Tibial artery (tissue), 4 donors: ENCODE measurements at regions not wholly inside any gene's neighbourhood (a gene's known extent, or its start where the extent isn't known, plus 50 kb on each side); places are given as distances from the start of the nearest gene placed in this dataset.

ENCODE experiments used
- DNase-seq, 2 donors: peaks; one replicate each; pipeline ENCODE4 v3.0.0-alpha.2; 2019
- H3K27ac ChIP-seq, 2 donors: fragments of 200-600 bp; sonication (generic) in 1 of 2; 1 replicate in 1 of 2; 2 replicates in 1 of 2; pipeline ENCODE4 v1.5.1; 2018 to 2019; ENCODE audit warnings: mild to moderate bottlenecking in 1 of 2
- H3K27me3 ChIP-seq, 2 donors: fragments of 200-600 bp; sonication (generic) in 1 of 2; one replicate each; pipeline versions ENCODE4 v1.5.1 to v1.6.0; 2016 to 2019
- H3K36me3 ChIP-seq, 3 donors: fragments of 200-600 bp; sonication (generic) in 2 of 3; one replicate each; pipeline ENCODE4 v1.5.1; 2016 to 2019; ENCODE audit warnings: mild to moderate bottlenecking in 2 of 3
- H3K4me1 ChIP-seq, 4 donors: fragments of 200-600 bp; sonication (generic) in 2 of 4; 1 replicate in 3 of 4; 2 replicates in 1 of 4; pipeline ENCODE4 v1.5.1; 2016 to 2019
- H3K4me3 ChIP-seq, 2 donors: fragments of 200-600 bp; sonication (generic) in 1 of 2; 1 replicate in 1 of 2; 2 replicates in 1 of 2; pipeline ENCODE4 v1.5.1; 2018 to 2019; ENCODE audit warnings: mild to moderate bottlenecking in 2 of 2
- H3K9me3 ChIP-seq, 3 donors: fragments of 200-600 bp; sonication (generic) in 1 of 3; one replicate each; pipeline ENCODE4 v1.5.1; 2016 to 2019
- CTCF ChIP-seq, 2 experiments: fragments of 200-600 bp in 1 of 2; fragments of 450-650 bp in 1 of 2; IDR thresholded peaks; one replicate each; pipeline ENCODE4 v1.5.1; 2017 to 2019; ENCODE audit warnings: antibody characterized with exemption in 2 of 2, mild to moderate bottlenecking in 1 of 2, moderate library complexity in 1 of 2
- intact Hi-C: fragments of 100-400 bp; cut with DNase I; formaldehyde crosslinking; loops from one replicate; pipeline ENCODE4 v1.15.0; 2023; ENCODE audit warnings: low total_unique reads

GRCh38 chr3:154540950-154541604 is 111.1 kb upstream of the GPR149 start:
- H3K27me3 ChIP-seq = no peaks in the 10 kb centered on the region
- H3K9me3 ChIP-seq = no peaks in the 10 kb centered on the region
- no peak for TF ChIP-seq CTCF (IDR thresholded peaks at IDR 0.05)
- intact Hi-C loops = no loop called here
- H3K4me1 ChIP-seq = no peaks in the 10 kb centered on the region
- no peak for DNase-seq
- H3K27ac ChIP-seq = no peak overlapping the region
- H3K36me3 ChIP-seq = no peaks in the 10 kb centered on the region
- H3K4me3 ChIP-seq = no peak overlapping the region

- intact Hi-C loops = no loop called here
- TF ChIP-seq CTCF (IDR thresholded peaks at IDR 0.05) = no peak
- H3K36me3 ChIP-seq = no peaks in the 10 kb centered on the region
- no peaks in the 10 kb centered on the region for H3K27me3 ChIP-seq
- no peak for DNase-seq
- no peaks in the 10 kb centered on the region for H3K4me1 ChIP-seq
- H3K9me3 ChIP-seq = no peaks in the 10 kb centered on the region
- no peak overlapping the region for H3K4me3 ChIP-seq
- no peak overlapping the region for H3K27ac ChIP-seq
Measured at GRCh38 chr3:154538566-154539360, 108.8 kb upstream of the GPR149 start.

DNA sequence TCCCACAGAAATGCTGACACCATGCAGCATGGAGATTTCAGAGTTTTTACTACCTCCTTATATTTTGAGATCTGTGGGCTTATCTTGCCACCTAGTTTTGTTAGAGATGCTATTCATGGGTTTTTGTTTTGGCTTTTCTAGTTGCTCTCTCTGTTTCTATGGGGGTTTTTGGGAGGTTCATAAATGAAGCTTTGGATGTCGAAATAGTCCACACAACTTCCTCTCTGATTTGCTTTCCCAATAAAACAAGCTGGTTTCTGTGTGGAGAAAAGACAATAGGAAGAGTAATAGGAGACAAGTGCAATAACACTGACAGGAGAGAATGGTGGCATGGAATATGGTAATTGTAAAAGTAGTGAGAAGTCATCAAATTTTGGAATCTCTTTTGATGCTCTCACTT is 106.8 kb upstream of the GPR149 start:
- Histone ChIP-seq H3K36me3 (no peaks in the 10 kb centered on the region), H3K27ac (no peak overlapping the region), H3K4me1 (no peaks in the 10 kb centered on the region), H3K9me3 (no peaks in the 10 kb centered on the region), H3K4me3 (no peak overlapping the region), H3K27me3 (no peaks in the 10 kb centered on the region)
- TF ChIP-seq CTCF (IDR thresholded peaks at IDR 0.05) = no peak
- intact Hi-C loops = no loop called here
- no peak for DNase-seq

DNA sequence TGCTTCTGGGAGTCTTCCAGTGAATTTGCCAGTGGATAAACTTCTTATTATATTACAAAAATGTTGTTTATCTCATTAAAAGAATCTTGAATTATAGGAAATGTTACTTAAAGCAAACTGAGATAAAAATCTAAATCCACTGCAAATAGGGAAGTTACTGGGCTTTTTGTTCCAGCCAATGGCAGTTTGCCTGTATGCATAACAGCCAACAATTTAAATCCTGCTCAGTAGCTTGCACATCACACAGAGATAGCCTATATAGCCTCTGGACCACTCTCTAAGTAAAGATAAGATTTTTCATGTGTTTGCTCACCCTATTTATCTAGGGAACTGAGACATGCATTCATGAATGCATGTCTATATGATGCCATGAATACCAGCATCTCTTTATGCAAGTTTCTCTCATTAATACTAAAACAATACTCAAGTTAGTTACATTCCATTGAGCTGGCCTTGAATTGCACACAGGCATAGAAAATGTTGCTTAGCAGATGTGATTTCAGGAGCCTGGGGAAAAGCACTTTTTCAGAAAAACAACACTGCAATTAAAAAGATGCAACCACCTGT is 92.1 kb upstream of the GPR149 start:
- no peaks in the 10 kb centered on the region for H3K4me1 ChIP-seq
- intact Hi-C loops = no loop called here
- no peaks in the 10 kb centered on the region for H3K27me3 ChIP-seq
- H3K27ac ChIP-seq = no peak overlapping the region
- no peak for TF ChIP-seq CTCF (IDR thresholded peaks at IDR 0.05)
- no peaks in the 10 kb centered on the region for H3K36me3 ChIP-seq
- H3K4me3 ChIP-seq = no peak overlapping the region
- no peak for DNase-seq
- H3K9me3 ChIP-seq = peaks cover 0 to 3% (median 0%) of the 10 kb centered on the region in 3 donors

- DNase-seq = no peak
- H3K36me3 ChIP-seq = no peaks in the 10 kb centered on the region
- no peaks in the 10 kb centered on the region for H3K27me3 ChIP-seq
- no peak overlapping the region for H3K4me3 ChIP-seq
- H3K9me3 ChIP-seq = peaks cover 0 to 3% (median 0%) of the 10 kb centered on the region in 3 donors
- no peak for TF ChIP-seq CTCF (IDR thresholded peaks at IDR 0.05)
- intact Hi-C loops = no loop called here
- H3K27ac ChIP-seq = no peak overlapping the region
- no peaks in the 10 kb centered on the region for H3K4me1 ChIP-seq
Measured at GRCh38 chr3:154517404-154517803, 87.4 kb upstream of the GPR149 start.
